Mucosa of descending colon (tissue), 3 donors: ENCODE measurements at regions not wholly inside any gene's neighbourhood (a gene's known extent, or its start where the extent isn't known, plus 50 kb on each side); places are given as distances from the start of the nearest gene placed in this dataset.

Experiments used
- ATAC-seq: fragments of 200-7000 bp; cut with Tn5 transposase; one replicate; pipeline ENCODE4 v1.9.1; 2020; ENCODE audit warnings: mild to moderate bottlenecking, moderate library complexity
- DNase-seq, 3 donors: peaks; one replicate each; pipeline ENCODE4 v3.0.0-alpha.2; 2020
- H3K36me3 ChIP-seq: fragments of 200-600 bp; one replicate; pipeline ENCODE4 v1.8.0; 2021; ENCODE audit warnings: low read depth, mild to moderate bottlenecking
- H3K4me1 ChIP-seq: fragments of 200-600 bp; one replicate; pipeline ENCODE4 v1.8.0; 2021; ENCODE audit warnings: low read depth, mild to moderate bottlenecking
- H3K4me3 ChIP-seq: fragments of 200-600 bp; one replicate; pipeline ENCODE4 v1.8.0; 2021; ENCODE audit warnings: mild to moderate bottlenecking
- H3K9me3 ChIP-seq: fragments of 200-600 bp; one replicate; pipeline ENCODE4 v1.8.0; 2021; ENCODE audit warnings: mild to moderate bottlenecking
- CTCF ChIP-seq: fragments of 200-600 bp; IDR thresholded peaks from one replicate; pipeline ENCODE4 v1.8.0; 2022; ENCODE audit warnings: antibody characterized with exemption, mild to moderate bottlenecking
- intact Hi-C, 2 donors: fragments of 100-400 bp; cut with DNase I in 1 of 2; cut with micrococcal nuclease in 1 of 2; formaldehyde crosslinking; loops; one replicate each; pipeline versions ENCODE4 v1.11.0 to v1.11.1; 2022; cut with DNase I, micrococcal nuclease
- donor health status: DM: no; HTN: no; CAD: no; lungs with moderate emphysema.
- donor health status: DM: no; HTN: no; CAD: no.
- donor health status: DM: no; HTN: yes; CAD: no.

- no peak for ATAC-seq
- intact Hi-C loops: no loop called here
- Histone ChIP-seq H3K9me3 (no peaks in the 10 kb centered on the region), H3K4me1 (no peaks in the 10 kb centered on the region), H3K4me3 (no peak overlapping the region), H3K36me3 (no peaks in the 10 kb centered on the region)
- DNase-seq: no peak
- no peak for TF ChIP-seq CTCF
Measured at GRCh38 chr6:2534406-2535042, 216.2 kb downstream of the MYLK4 start.

- no peak for TF ChIP-seq CTCF
- H3K36me3 ChIP-seq: no peaks in the 10 kb centered on the region
- no peak overlapping the region for H3K4me3 ChIP-seq
- H3K9me3 ChIP-seq: no peaks in the 10 kb centered on the region
- no peak for ATAC-seq
- H3K4me1 ChIP-seq: no peaks in the 10 kb centered on the region
- intact Hi-C loops: no loop called here
- no peak for DNase-seq
Measured at GRCh38 chr6:2531426-2532215, 219.1 kb downstream of the MYLK4 start.

GRCh38 chr6:2529211-2529719 lies 221.5 kb downstream of the MYLK4 start:
- ATAC-seq: no peak
- H3K9me3 ChIP-seq: peaks cover 2% of the 10 kb centered on the region
- intact Hi-C loops: no loop called here
- TF ChIP-seq CTCF: no peak
- DNase-seq: no peak
- no peaks in the 10 kb centered on the region for H3K4me1 ChIP-seq
- H3K4me3 ChIP-seq: no peak overlapping the region
- H3K36me3 ChIP-seq: no peaks in the 10 kb centered on the region

- no peak overlapping the region for H3K4me3 ChIP-seq
- intact Hi-C loops: no loop called here
- peaks cover 5% of the 10 kb centered on the region for H3K9me3 ChIP-seq
- DNase-seq (no peak), ATAC-seq (no peak)
- TF ChIP-seq CTCF: no peak
- no peaks in the 10 kb centered on the region for H3K4me1 ChIP-seq
- no peaks in the 10 kb centered on the region for H3K36me3 ChIP-seq
Measured at GRCh38 chr6:2528156-2528555, 222.6 kb downstream of the MYLK4 start.

- intact Hi-C loops: no loop called here
- no peak for DNase-seq
- H3K4me3 ChIP-seq: no peak overlapping the region
- no peaks in the 10 kb centered on the region for H3K4me1 ChIP-seq
- H3K36me3 ChIP-seq: no peaks in the 10 kb centered on the region
- no peak for TF ChIP-seq CTCF
- peaks cover 5% of the 10 kb centered on the region for H3K9me3 ChIP-seq
- no peak for ATAC-seq
Measured at GRCh38 chr6:2526766-2527165, 224.0 kb downstream of the MYLK4 start.
